HEK293T (cell line): ENCODE measurements at regions not wholly inside any gene's neighbourhood (a gene's known extent, or its start where the extent isn't known, plus 50 kb on each side); places are given as distances from the start of the nearest gene placed in this dataset.
"Not testable (repeated sequence)": the region's sequence is repeated elsewhere in the genome, so short reads cannot be mapped to it uniquely, and the experiment has no call there.

Experiments
- CTCF ChIA-PET: fragments of 350-600 bp; formaldehyde crosslinking; extraction: SDS; loops from one replicate; lab custom pipeline; 2021; ENCODE audit warnings: antibody characterized with exemption, inconsistent platforms; lab: Yijun Ruan, JAX
- POLR2A ChIA-PET: fragments of 350-600 bp; formaldehyde crosslinking; extraction: SDS; loops from one replicate; lab custom pipeline; 2020; ENCODE audit warnings: antibody characterized with exemption, inconsistent platforms; lab: Yijun Ruan, JAX
- DNase-seq: peaks from one replicate; pipeline ENCODE4 v3.0.0; 2012; ENCODE audit warnings: mixed read lengths; ENCODE audit errors: extremely low spot score
- ARNT ChIP-seq: fragments of 450-650 bp; IDR thresholded peaks from 2 replicates; pipeline ENCODE4 v1.6.1; 2017; ENCODE audit warnings: mild to moderate bottlenecking
- BHLHE40 ChIP-seq: fragments of 450-650 bp; IDR thresholded peaks from 2 replicates; pipeline ENCODE4 v1.6.1; 2016; ENCODE audit warnings: mild to moderate bottlenecking, moderate library complexity, borderline replicate concordance
- CTBP1 ChIP-seq: fragments of 450-650 bp; IDR thresholded peaks from 2 replicates; pipeline ENCODE4 v1.6.1; 2016; ENCODE audit warnings: borderline replicate concordance
- ELF4 ChIP-seq: fragments of 450-650 bp; IDR thresholded peaks from 2 replicates; pipeline ENCODE4 v1.6.1; 2017; ENCODE audit warnings: antibody characterized with exemption
- FOXA1 ChIP-seq: fragments of 450-650 bp; IDR thresholded peaks from 2 replicates; pipeline ENCODE4 v1.6.1; 2016; ENCODE audit warnings: mild to moderate bottlenecking
- FOXK2 ChIP-seq: fragments of 450-650 bp; IDR thresholded peaks from 2 replicates; pipeline ENCODE4 v1.6.1; 2016; ENCODE audit warnings: mild to moderate bottlenecking
- FOXM1 ChIP-seq: fragments of 450-650 bp; IDR thresholded peaks from 2 replicates; pipeline ENCODE4 v1.6.1; 2017; ENCODE audit warnings: mild to moderate bottlenecking, borderline replicate concordance
- HDGF ChIP-seq: fragments of 450-650 bp; IDR thresholded peaks from 2 replicates; pipeline ENCODE4 v1.6.1; 2017; ENCODE audit warnings: antibody characterized with exemption, borderline replicate concordance
- L3MBTL2 ChIP-seq: fragments of 450-650 bp; conservative IDR thresholded peaks from 2 replicates; pipeline ENCODE4 v1.6.1; 2016; ENCODE audit warnings: mild to moderate bottlenecking
- LEF1 ChIP-seq: fragments of 450-650 bp; IDR thresholded peaks from 2 replicates; pipeline ENCODE4 v1.6.1; 2017; ENCODE audit warnings: mild to moderate bottlenecking, borderline replicate concordance
- NFRKB ChIP-seq: fragments of 450-650 bp; IDR thresholded peaks from 2 replicates; pipeline ENCODE4 v1.6.1; 2016; ENCODE audit warnings: mild to moderate bottlenecking, moderate library complexity
- PKNOX1 ChIP-seq: fragments of 450-650 bp; IDR thresholded peaks from 2 replicates; pipeline ENCODE4 v1.6.1; 2016
- SP1 ChIP-seq: fragments of 450-650 bp; IDR thresholded peaks from 2 replicates; pipeline ENCODE4 v1.6.1; 2017
- SUZ12 ChIP-seq: fragments of 450-650 bp; IDR thresholded peaks from 2 replicates; pipeline ENCODE4 v1.6.1; 2016; ENCODE audit warnings: mild to moderate bottlenecking
- TARDBP ChIP-seq: fragments of 450-650 bp; IDR thresholded peaks from 2 replicates; pipeline ENCODE4 v1.6.1; 2016
- ZNF384 ChIP-seq: fragments of 450-650 bp; IDR thresholded peaks from 2 replicates; pipeline ENCODE4 v1.6.1; 2016

GRCh38 chr5:112512901-112513300, 93.8 kb upstream of the EPB41L4A start:
- POLR2A ChIA-PET, result no interaction called here
- no peak for DNase-seq
- TF ChIP-seq NFRKB (no peak), ZNF384 (no peak), HDGF (no peak)
- CTCF ChIA-PET, result no interaction called here

- ChIA-PET CTCF (interaction anchor here (0.6 to 0.8 kb wide), 3 partner anchors 15 to 37 kb away, joined by 3 to 4 read pairs (median 3); no protein-coding TSS in a partner anchor), POLR2A (no interaction called here)
- TF ChIP-seq TARDBP, result no peak
- TF ChIP-seq BHLHE40, result no peak
- DNase-seq, result no peak
Measured at GRCh38 chr5:112514111-112514510, 95.0 kb upstream of the EPB41L4A start.

GRCh38 chr5:112520474-112520873, 101.4 kb upstream of the EPB41L4A start:
- POLR2A ChIA-PET, CTCF ChIA-PET, DNase-seq: not testable (repeated sequence)

GRCh38 chr5:112522891-112523673, 104.0 kb upstream of the EPB41L4A start:
- POLR2A ChIA-PET, CTCF ChIA-PET, DNase-seq: not testable (repeated sequence)

GRCh38 chr5:112523674-112524263, 104.7 kb upstream of the EPB41L4A start:
- POLR2A ChIA-PET, result interaction anchor here (0.6 kb wide), 1 partner anchor 215 kb away, joined by 3 read pairs; no protein-coding TSS in a partner anchor
- CTCF ChIA-PET, DNase-seq: not testable (repeated sequence)

GRCh38 chr5:112525217-112525616, 106.1 kb upstream of the EPB41L4A start:
- ChIA-PET POLR2A (no interaction called here), CTCF (no interaction called here)
- no peak for DNase-seq
- TF ChIP-seq SP1, result no peak
- TF ChIP-seq CTBP1, result no peak
- no peak for TF ChIP-seq ARNT
- TF ChIP-seq PKNOX1, result no peak
- TF ChIP-seq BHLHE40, result no peak
- no peak for TF ChIP-seq LEF1

GRCh38 chr5:112528928-112529327, 109.9 kb upstream of the EPB41L4A start:
- TF ChIP-seq FOXK2, result no peak
- TF ChIP-seq CTBP1, result no peak
- TF ChIP-seq NFRKB, result no peak
- no peak for TF ChIP-seq SUZ12
- no peak for TF ChIP-seq HDGF
- no peak for TF ChIP-seq ZNF384
- no peak for TF ChIP-seq FOXM1
- TF ChIP-seq PKNOX1, result no peak
- TF ChIP-seq SP1, result no peak
- no peak for TF ChIP-seq TARDBP
- TF ChIP-seq ELF4, result no peak
- TF ChIP-seq L3MBTL2, result no peak
- TF ChIP-seq FOXA1, result no peak
- TF ChIP-seq LEF1, result no peak
- TF ChIP-seq BHLHE40, result no peak
- no peak for TF ChIP-seq ARNT
- ChIA-PET CTCF (interaction anchor here (0.6 to 0.9 kb wide), 2 partner anchors 15 to 228 kb away, joined by 3 to 4 read pairs; no protein-coding TSS in a partner anchor), POLR2A (no interaction called here)
- DNase-seq, result no peak

- ChIA-PET CTCF (interaction anchor here (0.6 to 1.2 kb wide), 2 partner anchors 12 to 16 kb away, joined by 3 to 4 read pairs; no protein-coding TSS in a partner anchor), POLR2A (no interaction called here)
- DNase-seq, result peak; percentile 23
- TF ChIP-seq CTBP1, result no peak
- TF ChIP-seq ELF4, result no peak
- no peak for TF ChIP-seq ARNT
- no peak for TF ChIP-seq NFRKB
Measured at GRCh38 chr5:112529525-112529924, 110.4 kb upstream of the EPB41L4A start.
